Stimulated activated CD4-positive, alpha-beta T cell treated with anti-CD3 and anti-CD28 coated beads, Interleukin-1b, Interleukin-23, amount 100 ng/mL, for 4 hours (primary cell): ENCODE measurements at regions not wholly inside any gene's neighbourhood (a gene's known extent, or its start where the extent isn't known, plus 50 kb on each side); places are given as distances from the start of the nearest gene placed in this dataset.

Source experiments
- DNase-seq, 2 donors: peaks; one replicate each; pipeline ENCODE4 v3.0.0-alpha.2; 2020; ENCODE audit warnings: low read depth in 2 of 2

DNA sequence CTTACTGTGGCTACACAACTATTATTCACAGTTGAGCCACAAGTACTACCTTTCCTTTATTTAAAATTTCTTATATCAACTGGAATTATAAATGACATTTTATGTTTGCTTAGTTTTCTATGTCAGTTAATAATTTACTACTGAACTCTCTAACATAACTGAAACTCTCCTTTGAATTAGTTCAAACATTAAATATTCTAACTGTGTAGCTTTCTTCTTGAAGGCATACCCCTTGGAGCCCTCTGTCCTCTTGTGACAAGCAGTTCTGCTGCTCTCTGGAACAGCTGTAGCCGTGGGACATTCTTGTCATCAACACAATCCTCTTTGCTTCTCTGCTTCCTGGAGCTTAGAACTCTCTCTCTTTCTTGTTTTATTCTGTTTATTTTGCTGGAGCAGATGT is 244.8 kb downstream of the NHLRC3 start:
- no peak for DNase-seq

DNA sequence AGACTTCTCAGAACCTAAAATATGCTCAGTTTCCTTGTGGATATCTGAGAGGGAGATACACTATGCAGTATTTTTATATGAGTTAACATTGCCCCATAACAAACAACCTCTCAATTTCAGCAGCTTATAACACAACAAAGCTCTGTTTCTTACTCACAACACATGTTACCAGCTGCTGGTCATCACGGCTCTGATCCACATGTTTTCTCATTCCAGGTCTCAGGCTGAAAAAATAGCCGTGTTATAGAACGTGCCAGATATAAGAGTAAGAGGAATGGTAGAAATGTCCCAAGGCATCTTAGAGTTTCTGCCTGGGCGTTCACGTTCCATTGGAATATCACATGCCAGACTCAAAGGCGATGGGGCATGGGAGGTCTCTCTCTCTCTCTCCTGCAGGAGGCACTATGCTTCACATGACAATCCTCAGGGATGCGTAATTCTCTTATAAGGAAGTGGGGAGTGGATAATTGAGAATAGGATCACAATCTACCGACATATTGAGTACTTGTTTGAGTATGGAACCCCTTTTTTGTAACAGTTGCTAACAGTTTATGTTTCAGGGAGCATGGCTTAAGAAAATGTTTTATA is 246.6 kb downstream of the NHLRC3 start:
- no peak for DNase-seq
